ENCODE measurements at regions not wholly inside any gene's neighbourhood (a gene's known extent, or its start where the extent isn't known, plus 50 kb on each side); places are given as distances from the start of the nearest gene placed in this dataset.

DNA sequence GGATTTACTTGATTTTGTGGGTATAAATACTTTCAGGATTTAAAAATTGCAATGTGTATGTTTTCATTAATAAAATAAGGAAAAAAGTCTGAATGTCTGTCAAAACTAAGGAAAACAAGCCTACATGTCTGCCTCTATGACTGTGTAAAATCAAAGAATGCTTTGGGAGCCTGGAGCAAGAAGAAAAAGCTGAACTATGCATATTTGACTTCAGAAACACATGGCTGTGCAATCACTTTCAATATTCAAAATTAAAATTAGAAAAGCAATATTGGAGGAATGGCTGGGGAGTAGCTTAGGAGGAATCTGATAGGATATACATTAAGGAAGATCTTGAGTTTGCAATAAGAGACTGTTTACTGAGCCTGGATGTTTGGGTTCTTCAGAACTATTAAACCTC, 147.1 kb downstream of the ADAM29 start:
- Histone ChIP-seq H3K9me3 (ENCODE audit: low read depth, low read length, poor library complexity, severe bottlenecking) (no peaks in the 10 kb centered on the region), H3K4me3 (ENCODE audit: low read depth, low read length, poor library complexity, severe bottlenecking) (no peak overlapping the region), H3K4me1 (ENCODE audit: insufficient read depth, low read length, poor library complexity, severe bottlenecking) (no peaks in the 10 kb centered on the region), H3K36me3 (ENCODE audit: insufficient read depth, low read length, poor library complexity, severe bottlenecking) (no peaks in the 10 kb centered on the region), H3K27me3 (replicated peaks; ENCODE audit: insufficient read depth, low read depth, low read length, poor library complexity) (no peaks in the 10 kb centered on the region), H3K27ac (ENCODE audit: low read depth, low read length, poor library complexity, severe bottlenecking) (no peak overlapping the region)
- ChIA-PET CTCF (no interaction called here), POLR2A (ENCODE audit: low non-redundant PET) (no interaction called here)
- no peak for DNase-seq (ENCODE audit: low spot score)
- no TSS peak for BruUV-seq (replicated peaks)
- TF ChIP-seq, protein P1, sequence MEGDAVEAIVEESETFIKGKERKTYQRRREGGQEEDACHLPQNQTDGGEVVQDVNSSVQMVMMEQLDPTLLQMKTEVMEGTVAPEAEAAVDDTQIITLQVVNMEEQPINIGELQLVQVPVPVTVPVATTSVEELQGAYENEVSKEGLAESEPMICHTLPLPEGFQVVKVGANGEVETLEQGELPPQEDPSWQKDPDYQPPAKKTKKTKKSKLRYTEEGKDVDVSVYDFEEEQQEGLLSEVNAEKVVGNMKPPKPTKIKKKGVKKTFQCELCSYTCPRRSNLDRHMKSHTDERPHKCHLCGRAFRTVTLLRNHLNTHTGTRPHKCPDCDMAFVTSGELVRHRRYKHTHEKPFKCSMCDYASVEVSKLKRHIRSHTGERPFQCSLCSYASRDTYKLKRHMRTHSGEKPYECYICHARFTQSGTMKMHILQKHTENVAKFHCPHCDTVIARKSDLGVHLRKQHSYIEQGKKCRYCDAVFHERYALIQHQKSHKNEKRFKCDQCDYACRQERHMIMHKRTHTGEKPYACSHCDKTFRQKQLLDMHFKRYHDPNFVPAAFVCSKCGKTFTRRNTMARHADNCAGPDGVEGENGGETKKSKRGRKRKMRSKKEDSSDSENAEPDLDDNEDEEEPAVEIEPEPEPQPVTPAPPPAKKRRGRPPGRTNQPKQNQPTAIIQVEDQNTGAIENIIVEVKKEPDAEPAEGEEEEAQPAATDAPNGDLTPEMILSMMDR (conservative IDR thresholded peaks at IDR 0.05; ENCODE audit: low read depth, low read length), result no peak
- no peak for TF ChIP-seq EZH2 (IDR thresholded peaks at IDR 0.05; ENCODE audit: borderline replicate concordance, low read depth, low read length, poor library complexity, severe bottlenecking)
- intact Hi-C loops (cut with micrococcal nuclease; ENCODE audit: unreplicated experiment), result no loop called here

DNA sequence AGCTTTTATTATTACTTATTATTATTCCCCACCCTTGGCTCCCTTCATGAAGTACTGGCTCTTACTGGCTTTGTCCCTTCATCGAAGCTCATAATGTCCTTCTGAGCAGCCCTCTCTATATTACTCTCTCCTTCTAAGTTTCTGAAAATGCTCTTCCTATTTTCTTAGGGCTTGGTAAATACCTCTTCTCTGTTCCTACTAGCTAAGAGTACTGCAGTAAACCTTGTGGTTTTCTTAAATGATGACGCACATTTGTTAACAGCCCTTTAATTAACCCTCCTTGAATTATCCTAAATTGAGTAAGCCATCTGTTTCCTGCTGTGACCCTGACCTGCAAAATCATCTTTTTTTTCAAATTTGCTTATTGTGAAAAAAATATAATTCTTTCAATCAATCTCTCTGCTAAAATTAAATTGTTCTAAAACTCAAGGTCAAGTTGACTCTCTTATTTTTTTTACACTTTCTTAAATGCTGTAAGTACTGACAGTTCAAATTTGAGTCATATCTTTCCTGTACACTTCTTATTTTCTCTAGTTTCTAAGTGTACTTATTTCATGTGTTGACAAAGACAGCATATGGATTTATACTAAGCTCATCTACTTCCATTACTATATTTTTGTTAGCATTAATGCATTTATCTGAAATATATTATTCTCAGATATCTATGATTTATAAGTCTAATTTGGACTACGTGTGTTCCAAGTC, 148.9 kb downstream of the ADAM29 start:
- BruUV-seq (replicated peaks), result no TSS peak
- Histone ChIP-seq H3K9me3 (ENCODE audit: low read depth, low read length, poor library complexity, severe bottlenecking) (no peaks in the 10 kb centered on the region), H3K4me3 (ENCODE audit: low read depth, low read length, poor library complexity, severe bottlenecking) (no peak overlapping the region), H3K4me1 (ENCODE audit: insufficient read depth, low read length, poor library complexity, severe bottlenecking) (no peaks in the 10 kb centered on the region), H3K27me3 (replicated peaks; ENCODE audit: insufficient read depth, low read depth, low read length, poor library complexity) (no peaks in the 10 kb centered on the region), H3K36me3 (ENCODE audit: insufficient read depth, low read length, poor library complexity, severe bottlenecking) (no peaks in the 10 kb centered on the region), H3K27ac (ENCODE audit: low read depth, low read length, poor library complexity, severe bottlenecking) (no peak overlapping the region)
- no peak for TF ChIP-seq EZH2 (IDR thresholded peaks at IDR 0.05; ENCODE audit: borderline replicate concordance, low read depth, low read length, poor library complexity, severe bottlenecking)
- TF ChIP-seq, protein P1 (conservative IDR thresholded peaks at IDR 0.05; ENCODE audit: low read depth, low read length), result no peak
- DNase-seq (ENCODE audit: low spot score), result no peak
- intact Hi-C loops (cut with micrococcal nuclease; ENCODE audit: unreplicated experiment), result no loop called here
- CTCF ChIA-PET, result no interaction called here
- POLR2A ChIA-PET (ENCODE audit: low non-redundant PET), result no interaction called here

DNA sequence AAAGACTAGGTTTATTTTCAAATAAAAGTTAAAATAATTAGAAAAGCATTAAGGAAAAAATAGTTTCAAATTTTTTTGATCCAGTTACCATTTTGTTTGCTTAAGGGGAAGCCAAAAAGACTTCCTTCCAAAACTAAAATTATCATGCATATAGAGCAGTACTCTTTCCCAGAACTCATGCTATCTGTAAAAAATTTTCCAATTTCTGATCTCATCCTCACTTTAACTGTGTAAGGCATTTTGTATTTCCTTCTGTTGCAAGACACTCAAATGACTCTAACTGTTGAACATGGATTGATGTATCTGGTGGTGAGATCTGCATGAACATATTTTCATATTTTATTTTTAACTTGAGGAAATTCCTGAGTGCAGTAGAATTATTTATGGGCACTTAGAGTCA, 150.1 kb downstream of the ADAM29 start:
- no peak overlapping the region for H3K4me3 ChIP-seq (ENCODE audit: low read depth, low read length, poor library complexity, severe bottlenecking)
- no peaks in the 10 kb centered on the region for H3K9me3 ChIP-seq (ENCODE audit: low read depth, low read length, poor library complexity, severe bottlenecking)
- no peaks in the 10 kb centered on the region for H3K4me1 ChIP-seq (ENCODE audit: insufficient read depth, low read length, poor library complexity, severe bottlenecking)
- ChIA-PET CTCF (no interaction called here), POLR2A (ENCODE audit: low non-redundant PET) (no interaction called here)
- intact Hi-C loops (cut with micrococcal nuclease; ENCODE audit: unreplicated experiment), result no loop called here
- TF ChIP-seq, protein P1 (conservative IDR thresholded peaks at IDR 0.05; ENCODE audit: low read depth, low read length), result no peak
- no peak for TF ChIP-seq EZH2 (IDR thresholded peaks at IDR 0.05; ENCODE audit: borderline replicate concordance, low read depth, low read length, poor library complexity, severe bottlenecking)
- no peaks in the 10 kb centered on the region for H3K36me3 ChIP-seq (ENCODE audit: insufficient read depth, low read length, poor library complexity, severe bottlenecking)
- H3K27me3 ChIP-seq (replicated peaks; ENCODE audit: insufficient read depth, low read depth, low read length, poor library complexity), result no peaks in the 10 kb centered on the region
- DNase-seq (ENCODE audit: low spot score), result no peak
- BruUV-seq (replicated peaks), result no TSS peak
- H3K27ac ChIP-seq (ENCODE audit: low read depth, low read length, poor library complexity, severe bottlenecking), result no peak overlapping the region
